ENCODE measurements at regions not wholly inside any gene's neighbourhood (a gene's known extent, or its start where the extent isn't known, plus 50 kb on each side); places are given as distances from the start of the nearest gene placed in this dataset.

DNA sequence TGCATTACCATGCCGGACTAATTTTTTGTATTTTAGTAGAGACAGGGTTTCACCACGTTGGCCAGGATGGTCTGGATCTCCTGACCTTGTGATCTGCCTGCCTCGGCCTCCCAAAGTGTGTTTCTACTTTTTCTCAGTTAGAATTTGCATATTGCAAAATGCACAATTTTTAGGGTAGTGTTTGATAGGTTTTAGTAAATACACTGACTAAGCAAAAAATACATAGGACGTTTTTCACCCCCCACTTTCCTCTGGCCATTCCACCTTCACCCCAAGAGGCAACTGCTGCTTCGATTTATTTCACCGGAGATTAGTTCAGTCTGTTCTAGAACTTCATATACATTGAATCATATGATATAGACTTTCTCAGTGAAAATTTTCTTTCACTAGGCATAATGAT is 1269.1 kb downstream of the TBC1D22A start:
- Mint-ChIP-seq H3K27me3 (ENCODE audit: insufficient read depth, low read depth, poor library complexity) (peaks cover 2% of the 10 kb centered on the region), H3K36me3 (ENCODE audit: low read depth) (no peaks in the 10 kb centered on the region), H3K9me3 (peaks cover 3% of the 10 kb centered on the region; the same call in 1 of the 3 replicates), H3K27ac (peak overlapping the region; percentile 2; the same call in 1 of the 2 replicates), H3K4me3 (no peak overlapping the region), H3K4me1 (peaks cover 5% of the 10 kb centered on the region; the same call in 2 of the 3 replicates)
- Histone ChIP-seq H3K36me3 (ENCODE audit: insufficient read depth) (peaks cover 8% of the 10 kb centered on the region), H3K4me2 (no peak overlapping the region), H3K4me3 (no peak overlapping the region), H4K20me1 (replicated peaks; ENCODE audit: insufficient read depth) (no peaks in the 10 kb centered on the region), H2AFZ (no peak overlapping the region), H3K79me2 (replicated peaks; ENCODE audit: insufficient read depth) (no peaks in the 10 kb centered on the region), H3K9me2 (ENCODE audit: insufficient read depth) (no peaks in the 10 kb centered on the region), H3K27me3 (ENCODE audit: insufficient read depth) (no peaks in the 10 kb centered on the region), H3K27ac (ENCODE audit: low read depth) (no peak overlapping the region), H3F3A (replicated peaks; ENCODE audit: low read depth) (no peaks in the 10 kb centered on the region), H3K4me1 (ENCODE audit: insufficient read depth) (no peaks in the 10 kb centered on the region)
- ATAC-seq = no peak
- DNase-seq (ENCODE audit: low spot score) = no peak
- no peak for TF ChIP-seq EZH2phosphoT487 (IDR thresholded peaks at IDR 0.05; ENCODE audit: unreplicated experiment)
- no peak for TF ChIP-seq STAT1 (IDR thresholded peaks at IDR 0.05; ENCODE audit: unreplicated experiment)
- TF ChIP-seq ZNF114 (CRISPR knock-in tag; IDR thresholded peaks at IDR 0.05) = no peak
- TF ChIP-seq, protein P1, sequence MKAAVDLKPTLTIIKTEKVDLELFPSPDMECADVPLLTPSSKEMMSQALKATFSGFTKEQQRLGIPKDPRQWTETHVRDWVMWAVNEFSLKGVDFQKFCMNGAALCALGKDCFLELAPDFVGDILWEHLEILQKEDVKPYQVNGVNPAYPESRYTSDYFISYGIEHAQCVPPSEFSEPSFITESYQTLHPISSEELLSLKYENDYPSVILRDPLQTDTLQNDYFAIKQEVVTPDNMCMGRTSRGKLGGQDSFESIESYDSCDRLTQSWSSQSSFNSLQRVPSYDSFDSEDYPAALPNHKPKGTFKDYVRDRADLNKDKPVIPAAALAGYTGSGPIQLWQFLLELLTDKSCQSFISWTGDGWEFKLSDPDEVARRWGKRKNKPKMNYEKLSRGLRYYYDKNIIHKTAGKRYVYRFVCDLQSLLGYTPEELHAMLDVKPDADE (IDR thresholded peaks at IDR 0.05) = no peak
- TF ChIP-seq EZH2 (IDR thresholded peaks at IDR 0.05; ENCODE audit: low read depth, unreplicated experiment) = no peak
- no peak for TF ChIP-seq ZNF462 (CRISPR knock-in tag; IDR thresholded peaks at IDR 0.05)
- TF ChIP-seq NANOG (IDR thresholded peaks at IDR 0.05; ENCODE audit: borderline replicate concordance) = no peak
- TF ChIP-seq, protein P2, sequence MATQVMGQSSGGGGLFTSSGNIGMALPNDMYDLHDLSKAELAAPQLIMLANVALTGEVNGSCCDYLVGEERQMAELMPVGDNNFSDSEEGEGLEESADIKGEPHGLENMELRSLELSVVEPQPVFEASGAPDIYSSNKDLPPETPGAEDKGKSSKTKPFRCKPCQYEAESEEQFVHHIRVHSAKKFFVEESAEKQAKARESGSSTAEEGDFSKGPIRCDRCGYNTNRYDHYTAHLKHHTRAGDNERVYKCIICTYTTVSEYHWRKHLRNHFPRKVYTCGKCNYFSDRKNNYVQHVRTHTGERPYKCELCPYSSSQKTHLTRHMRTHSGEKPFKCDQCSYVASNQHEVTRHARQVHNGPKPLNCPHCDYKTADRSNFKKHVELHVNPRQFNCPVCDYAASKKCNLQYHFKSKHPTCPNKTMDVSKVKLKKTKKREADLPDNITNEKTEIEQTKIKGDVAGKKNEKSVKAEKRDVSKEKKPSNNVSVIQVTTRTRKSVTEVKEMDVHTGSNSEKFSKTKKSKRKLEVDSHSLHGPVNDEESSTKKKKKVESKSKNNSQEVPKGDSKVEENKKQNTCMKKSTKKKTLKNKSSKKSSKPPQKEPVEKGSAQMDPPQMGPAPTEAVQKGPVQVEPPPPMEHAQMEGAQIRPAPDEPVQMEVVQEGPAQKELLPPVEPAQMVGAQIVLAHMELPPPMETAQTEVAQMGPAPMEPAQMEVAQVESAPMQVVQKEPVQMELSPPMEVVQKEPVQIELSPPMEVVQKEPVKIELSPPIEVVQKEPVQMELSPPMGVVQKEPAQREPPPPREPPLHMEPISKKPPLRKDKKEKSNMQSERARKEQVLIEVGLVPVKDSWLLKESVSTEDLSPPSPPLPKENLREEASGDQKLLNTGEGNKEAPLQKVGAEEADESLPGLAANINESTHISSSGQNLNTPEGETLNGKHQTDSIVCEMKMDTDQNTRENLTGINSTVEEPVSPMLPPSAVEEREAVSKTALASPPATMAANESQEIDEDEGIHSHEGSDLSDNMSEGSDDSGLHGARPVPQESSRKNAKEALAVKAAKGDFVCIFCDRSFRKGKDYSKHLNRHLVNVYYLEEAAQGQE (IDR thresholded peaks at IDR 0.05; ENCODE audit: unreplicated experiment) = no peak
- TF ChIP-seq ZNF331 (CRISPR knock-in tag; IDR thresholded peaks at IDR 0.05; ENCODE audit: low read depth) = no peak
- TF ChIP-seq POLR2AphosphoS5 (IDR thresholded peaks at IDR 0.05; ENCODE audit: low read depth) = no peak
- TF ChIP-seq JUNB (IDR thresholded peaks at IDR 0.05; ENCODE audit: unreplicated experiment) = no peak
- TF ChIP-seq CTCF (conservative IDR thresholded peaks at IDR 0.05; ENCODE audit: low read depth in 2 of 2) = no peak
- TF ChIP-seq CREB1 (CRISPR knock-in tag; IDR thresholded peaks at IDR 0.05; ENCODE audit: low read depth) = no peak

Data from GM23338 (cell line).